OCI-LY7 (cell line): ENCODE measurements at regions not wholly inside any gene's neighbourhood (a gene's known extent, or its start where the extent isn't known, plus 50 kb on each side); places are given as distances from the start of the nearest gene placed in this dataset.

Source experiments
- EZH2phosphoT487 ChIP-seq: fragments of 200-600 bp; sonication (generic); IDR thresholded peaks from 2 replicates; pipeline ENCODE4 v1.6.1; 2018; ENCODE audit warnings: low read depth, borderline replicate concordance, mild to moderate bottlenecking, mixed run types, antibody characterized with exemption, low read length, moderate library complexity, mixed read lengths
- TF ChIP-seq, protein P1 (sequence below): fragments of 200-600 bp; sonication (generic); conservative IDR thresholded peaks from 2 replicates; pipeline ENCODE4 v1.5.1; 2014; ENCODE audit warnings: mild to moderate bottlenecking, antibody characterized with exemption, low read length, moderate library complexity, mixed read lengths

- TF ChIP-seq, protein P1, sequence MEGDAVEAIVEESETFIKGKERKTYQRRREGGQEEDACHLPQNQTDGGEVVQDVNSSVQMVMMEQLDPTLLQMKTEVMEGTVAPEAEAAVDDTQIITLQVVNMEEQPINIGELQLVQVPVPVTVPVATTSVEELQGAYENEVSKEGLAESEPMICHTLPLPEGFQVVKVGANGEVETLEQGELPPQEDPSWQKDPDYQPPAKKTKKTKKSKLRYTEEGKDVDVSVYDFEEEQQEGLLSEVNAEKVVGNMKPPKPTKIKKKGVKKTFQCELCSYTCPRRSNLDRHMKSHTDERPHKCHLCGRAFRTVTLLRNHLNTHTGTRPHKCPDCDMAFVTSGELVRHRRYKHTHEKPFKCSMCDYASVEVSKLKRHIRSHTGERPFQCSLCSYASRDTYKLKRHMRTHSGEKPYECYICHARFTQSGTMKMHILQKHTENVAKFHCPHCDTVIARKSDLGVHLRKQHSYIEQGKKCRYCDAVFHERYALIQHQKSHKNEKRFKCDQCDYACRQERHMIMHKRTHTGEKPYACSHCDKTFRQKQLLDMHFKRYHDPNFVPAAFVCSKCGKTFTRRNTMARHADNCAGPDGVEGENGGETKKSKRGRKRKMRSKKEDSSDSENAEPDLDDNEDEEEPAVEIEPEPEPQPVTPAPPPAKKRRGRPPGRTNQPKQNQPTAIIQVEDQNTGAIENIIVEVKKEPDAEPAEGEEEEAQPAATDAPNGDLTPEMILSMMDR, result no peak
- TF ChIP-seq EZH2phosphoT487, result no peak
Observed at GRCh38 chr1:175814885-175815284, 71.5 kb upstream of the TNR start.
